ENCODE measurements at regions not wholly inside any gene's neighbourhood (a gene's known extent, or its start where the extent isn't known, plus 50 kb on each side); places are given as distances from the start of the nearest gene placed in this dataset.

GRCh38 chr1:220982686-220983085 lies 103.4 kb downstream of the HLX start:
- TF ChIP-seq CTCF (IDR thresholded peaks at IDR 0.05) (no peak), ZFX (IDR thresholded peaks at IDR 0.05; ENCODE audit: borderline replicate concordance) (no peak)
- no peak overlapping the region for H3K27ac ChIP-seq

- TF ChIP-seq CTCF (IDR thresholded peaks at IDR 0.05) (peak; percentile 75), ZFX (IDR thresholded peaks at IDR 0.05; ENCODE audit: borderline replicate concordance) (no peak)
- no peak overlapping the region for H3K27ac ChIP-seq
Observed at GRCh38 chr1:220983877-220984635, 104.8 kb downstream of the HLX start.

GRCh38 chr1:220990427-220991339 lies 111.4 kb downstream of the HLX start:
- H3K27ac ChIP-seq: no peak overlapping the region
- no peak for TF ChIP-seq ZFX (IDR thresholded peaks at IDR 0.05; ENCODE audit: borderline replicate concordance)
- TF ChIP-seq CTCF (IDR thresholded peaks at IDR 0.05): no peak

GRCh38 chr1:220991506-220991905 lies 112.3 kb downstream of the HLX start:
- H3K27ac ChIP-seq: no peak overlapping the region
- TF ChIP-seq ZFX (IDR thresholded peaks at IDR 0.05; ENCODE audit: borderline replicate concordance) (no peak), CTCF (IDR thresholded peaks at IDR 0.05) (no peak)

GRCh38 chr1:220991959-220992704 lies 112.9 kb downstream of the HLX start:
- H3K27ac ChIP-seq: no peak overlapping the region
- no peak for TF ChIP-seq ZFX (IDR thresholded peaks at IDR 0.05; ENCODE audit: borderline replicate concordance)
- TF ChIP-seq CTCF (IDR thresholded peaks at IDR 0.05): no peak

GRCh38 chr1:220992705-220993052 lies 113.4 kb downstream of the HLX start:
- TF ChIP-seq CTCF (IDR thresholded peaks at IDR 0.05): no peak
- TF ChIP-seq ZFX (IDR thresholded peaks at IDR 0.05; ENCODE audit: borderline replicate concordance): no peak
- no peak overlapping the region for H3K27ac ChIP-seq
